GM23248 (cell line): ENCODE measurements at regions not wholly inside any gene's neighbourhood (a gene's known extent, or its start where the extent isn't known, plus 50 kb on each side); places are given as distances from the start of the nearest gene placed in this dataset.

Experiments used
- EZH2 ChIP-seq: fragments of 200-600 bp; sonication (generic); IDR thresholded peaks from 2 replicates; pipeline ENCODE4 v1.6.1; 2018; ENCODE audit warnings: antibody characterized with exemption, mild to moderate bottlenecking; ENCODE audit not compliant: insufficient read depth, poor library complexity, severe bottlenecking
- EZH2phosphoT487 ChIP-seq: fragments of 200-600 bp; sonication (generic); IDR thresholded peaks from 2 replicates; pipeline ENCODE4 v1.6.1; 2018; ENCODE audit warnings: antibody characterized with exemption, moderate library complexity, mild to moderate bottlenecking, low read depth; ENCODE audit not compliant: insufficient read depth

DNA sequence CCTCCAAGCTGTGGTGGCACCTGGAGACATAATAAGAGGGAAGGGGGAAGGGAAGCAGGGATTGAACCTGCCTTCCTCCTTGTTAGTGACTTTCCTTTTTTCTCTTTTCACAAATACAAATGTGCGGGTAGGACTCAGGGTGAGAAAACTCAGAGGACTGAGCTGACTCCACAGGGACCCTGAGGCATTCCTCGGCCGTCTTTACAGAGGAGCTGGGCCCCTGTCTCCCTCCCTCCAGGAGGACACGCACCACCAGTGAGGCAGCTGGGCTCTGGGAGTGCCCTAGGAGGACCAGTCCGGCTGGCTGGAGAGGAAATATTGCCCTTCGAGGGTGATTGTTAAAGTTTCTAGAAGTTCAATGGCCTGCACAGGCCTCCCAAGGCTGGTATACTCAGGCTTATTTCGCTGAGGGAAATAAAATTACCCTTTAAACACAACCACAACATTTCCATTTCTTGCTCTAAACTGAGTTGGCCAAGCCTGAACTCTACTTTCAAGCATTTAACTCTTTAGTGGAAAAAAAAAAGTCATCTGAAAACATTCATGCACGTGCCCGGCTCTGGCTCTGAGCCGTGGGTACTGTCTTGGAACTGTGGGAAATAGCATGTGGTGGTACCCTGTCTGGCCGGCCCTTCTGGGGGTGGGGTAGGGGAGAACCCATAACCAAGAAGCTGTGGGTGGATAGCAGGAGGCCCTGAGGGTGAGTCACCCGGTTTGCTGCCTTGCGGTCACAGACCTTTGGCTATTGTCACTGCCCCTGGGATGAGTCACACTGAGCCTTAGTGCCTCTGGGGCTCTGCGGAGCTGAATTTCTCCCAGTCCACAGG is 116.0 kb downstream of the COPS8 start:
- TF ChIP-seq EZH2 (no peak), EZH2phosphoT487 (no peak)
